Left ventricle myocardium inferior (tissue), 1 donor: ENCODE measurements at regions not wholly inside any gene's neighbourhood (a gene's known extent, or its start where the extent isn't known, plus 50 kb on each side); places are given as distances from the start of the nearest gene placed in this dataset.

Source experiments
- DNase-seq: peaks from one replicate; pipeline ENCODE4 v3.0.0-alpha.2; 2020
- H3K27ac ChIP-seq: fragments of 200-600 bp; replicated peaks from 2 replicates; pipeline ENCODE4 v1.8.0; 2021
- H3K27me3 ChIP-seq: fragments of 200-600 bp; 2 replicates; pipeline ENCODE4 v1.8.0; 2021; ENCODE audit warnings: low read depth
- H3K36me3 ChIP-seq: fragments of 200-600 bp; 2 replicates; pipeline ENCODE4 v1.8.0; 2021
- H3K4me1 ChIP-seq: fragments of 200-600 bp; 2 replicates; pipeline ENCODE4 v1.8.0; 2021
- H3K4me3 ChIP-seq: fragments of 200-600 bp; 2 replicates; pipeline ENCODE4 v1.8.0; 2021; ENCODE audit warnings: mild to moderate bottlenecking, moderate library complexity
- H3K9me3 ChIP-seq: fragments of 200-600 bp; replicated peaks from 2 replicates; pipeline ENCODE4 v1.8.0; 2021
- CTCF ChIP-seq: fragments of 200-600 bp; IDR thresholded peaks from 2 replicates; pipeline ENCODE4 v1.8.0; 2021; ENCODE audit warnings: antibody characterized with exemption, mild to moderate bottlenecking, borderline replicate concordance
- intact Hi-C: fragments of 100-400 bp; cut with micrococcal nuclease; formaldehyde crosslinking; loops from one replicate; pipeline ENCODE4 v1.11.0; 2022
- donor health status: DM: no; HTN: yes; CAD: no; lungs with severe emphysema.

GRCh38 chr3:8246070-8246469, 255.6 kb upstream of the LMCD1 start:
- H3K4me1 ChIP-seq, result no peaks in the 10 kb centered on the region
- peaks cover 31% of the 10 kb centered on the region for H3K9me3 ChIP-seq
- no peak for TF ChIP-seq CTCF
- no peak overlapping the region for H3K27ac ChIP-seq
- no peaks in the 10 kb centered on the region for H3K27me3 ChIP-seq
- intact Hi-C loops, result no loop called here
- H3K36me3 ChIP-seq, result peaks cover 6% of the 10 kb centered on the region
- no peak overlapping the region for H3K4me3 ChIP-seq
- no peak for DNase-seq

- no peak for DNase-seq
- H3K9me3 ChIP-seq, result no peaks in the 10 kb centered on the region
- no peaks in the 10 kb centered on the region for H3K36me3 ChIP-seq
- intact Hi-C loops, result no loop called here
- no peak overlapping the region for H3K4me3 ChIP-seq
- H3K27ac ChIP-seq, result no peak overlapping the region
- H3K27me3 ChIP-seq, result no peaks in the 10 kb centered on the region
- TF ChIP-seq CTCF, result no peak
- H3K4me1 ChIP-seq, result no peaks in the 10 kb centered on the region
Observed at GRCh38 chr3:8253201-8253600, 248.4 kb upstream of the LMCD1 start.

GRCh38 chr3:8254489-8254888, 247.1 kb upstream of the LMCD1 start:
- no peaks in the 10 kb centered on the region for H3K9me3 ChIP-seq
- H3K4me3 ChIP-seq, result no peak overlapping the region
- intact Hi-C loops, result no loop called here
- no peaks in the 10 kb centered on the region for H3K36me3 ChIP-seq
- TF ChIP-seq CTCF, result no peak
- H3K27me3 ChIP-seq, result no peaks in the 10 kb centered on the region
- DNase-seq, result no peak
- H3K4me1 ChIP-seq, result no peaks in the 10 kb centered on the region
- no peak overlapping the region for H3K27ac ChIP-seq

GRCh38 chr3:8255725-8256124, 245.9 kb upstream of the LMCD1 start:
- intact Hi-C loops, result no loop called here
- peaks cover 6% of the 10 kb centered on the region for H3K9me3 ChIP-seq
- no peaks in the 10 kb centered on the region for H3K36me3 ChIP-seq
- TF ChIP-seq CTCF, result no peak
- no peak overlapping the region for H3K4me3 ChIP-seq
- no peak overlapping the region for H3K27ac ChIP-seq
- DNase-seq, result no peak
- no peaks in the 10 kb centered on the region for H3K4me1 ChIP-seq
- H3K27me3 ChIP-seq, result no peaks in the 10 kb centered on the region

- DNase-seq, result no peak
- no peaks in the 10 kb centered on the region for H3K27me3 ChIP-seq
- no peaks in the 10 kb centered on the region for H3K4me1 ChIP-seq
- no peak for TF ChIP-seq CTCF
- no peak overlapping the region for H3K27ac ChIP-seq
- intact Hi-C loops, result no loop called here
- H3K9me3 ChIP-seq, result peaks cover 14% of the 10 kb centered on the region
- no peaks in the 10 kb centered on the region for H3K36me3 ChIP-seq
- H3K4me3 ChIP-seq, result no peak overlapping the region
Observed at GRCh38 chr3:8256441-8257071, 245.1 kb upstream of the LMCD1 start.
